SIG-M5 treated with dmso at 0.1 percent for 504 hours (cell line): ENCODE measurements at regions not wholly inside any gene's neighbourhood (a gene's known extent, or its start where the extent isn't known, plus 50 kb on each side); places are given as distances from the start of the nearest gene placed in this dataset.

Source experiments
- DNase-seq: peaks from one replicate; lab custom pipeline; 2025; ENCODE audit not compliant: unreplicated experiment; lab: John Stamatoyannopoulos, UW

DNA sequence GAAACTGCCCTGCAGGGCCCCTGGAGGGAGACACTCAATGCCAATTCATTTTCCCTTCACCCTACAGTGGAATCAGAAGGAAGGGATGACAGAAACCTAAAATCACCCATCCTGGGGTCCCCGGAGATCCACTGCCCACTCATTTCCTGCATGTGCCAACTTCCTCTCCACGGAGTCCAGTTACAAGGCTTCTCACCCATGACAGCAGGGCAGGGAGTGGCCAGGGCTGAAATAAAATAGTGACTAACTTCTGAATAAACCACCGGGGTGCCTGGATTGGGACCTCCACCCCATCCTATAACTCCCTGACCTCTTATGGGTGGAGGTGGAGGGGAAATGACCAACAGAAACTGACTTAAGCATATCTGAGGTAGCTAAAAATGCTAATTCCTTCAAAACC lies 362.3 kb downstream of the MAFB start:
- no peak for DNase-seq

DNA sequence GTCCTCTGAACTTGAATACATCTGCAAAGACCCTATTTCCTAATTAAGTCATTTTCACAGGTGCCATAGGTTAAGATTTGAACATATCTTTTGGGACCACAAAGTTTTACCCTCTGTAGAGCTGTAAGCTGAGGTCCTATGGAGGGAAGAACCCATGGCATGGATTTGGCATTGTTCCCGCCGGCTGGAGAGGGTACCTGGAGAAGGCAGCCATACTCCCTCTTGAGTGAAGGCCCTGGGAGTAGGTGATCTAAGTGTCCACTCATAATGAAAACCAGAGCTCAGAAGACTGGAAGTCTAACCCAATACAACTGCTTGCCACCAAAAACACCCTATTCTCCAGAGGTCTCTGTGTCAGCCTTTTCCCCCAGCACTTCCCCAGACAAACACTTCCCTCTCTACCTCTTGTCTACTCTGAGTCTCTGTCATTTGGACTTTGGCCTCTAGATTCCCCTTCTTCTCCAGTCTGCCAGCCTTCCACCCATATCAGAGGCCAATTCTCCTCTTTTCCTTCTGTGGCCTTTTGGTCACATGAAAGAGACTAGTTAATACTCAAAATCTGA lies 363.9 kb downstream of the MAFB start:
- no peak for DNase-seq

GRCh38 chr20:40323361-40323794 lies 365.7 kb downstream of the MAFB start:
- peak; percentile 76 for DNase-seq

DNA sequence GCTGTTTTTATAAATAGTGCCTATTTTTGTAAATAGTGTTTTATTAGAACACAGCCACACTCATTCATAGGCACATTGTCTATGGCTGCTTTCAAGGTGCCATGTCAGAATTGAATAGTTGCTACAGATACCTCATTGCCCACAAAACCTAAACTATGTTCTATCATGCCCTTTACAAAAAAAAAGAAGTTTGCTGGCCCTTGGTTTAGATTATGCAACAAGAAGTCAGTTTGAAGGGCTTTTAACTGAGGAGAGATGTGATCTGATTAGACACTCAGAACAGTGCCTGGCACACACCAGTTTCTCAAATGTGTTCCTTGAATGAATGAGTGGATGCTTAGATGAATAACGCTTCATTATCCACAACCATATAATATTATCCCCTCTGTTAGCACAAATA lies 366.1 kb downstream of the MAFB start:
- DNase-seq = no peak

GRCh38 chr20:40320517-40321011 lies 368.5 kb downstream of the MAFB start:
- DNase-seq = no peak

- DNase-seq = no peak
These were observed 369.1 kb downstream of the MAFB start for GRCh38 chr20:40319741-40320516.

DNA sequence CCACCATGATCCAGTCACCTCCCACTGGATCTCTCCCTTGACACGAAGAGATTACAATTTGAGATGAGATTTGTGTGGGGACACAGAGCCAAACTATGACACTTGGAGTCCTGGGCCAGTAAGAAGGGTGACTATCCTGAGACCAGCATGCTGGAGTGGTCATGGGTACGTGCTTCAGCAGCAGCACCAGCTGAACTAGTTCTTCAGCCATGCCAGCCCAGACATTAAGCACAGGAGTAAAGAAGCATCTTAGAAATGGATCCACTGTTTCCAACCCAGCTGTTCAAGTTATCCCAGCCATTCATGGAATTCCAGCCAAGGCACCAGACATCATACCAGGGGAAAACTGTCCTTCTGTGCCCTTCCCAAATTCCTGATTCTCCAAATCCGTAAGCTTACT lies 370.0 kb downstream of the MAFB start:
- no peak for DNase-seq

- DNase-seq = no peak
These were observed 371.8 kb downstream of the MAFB start for GRCh38 chr20:40317156-40317790.

DNA sequence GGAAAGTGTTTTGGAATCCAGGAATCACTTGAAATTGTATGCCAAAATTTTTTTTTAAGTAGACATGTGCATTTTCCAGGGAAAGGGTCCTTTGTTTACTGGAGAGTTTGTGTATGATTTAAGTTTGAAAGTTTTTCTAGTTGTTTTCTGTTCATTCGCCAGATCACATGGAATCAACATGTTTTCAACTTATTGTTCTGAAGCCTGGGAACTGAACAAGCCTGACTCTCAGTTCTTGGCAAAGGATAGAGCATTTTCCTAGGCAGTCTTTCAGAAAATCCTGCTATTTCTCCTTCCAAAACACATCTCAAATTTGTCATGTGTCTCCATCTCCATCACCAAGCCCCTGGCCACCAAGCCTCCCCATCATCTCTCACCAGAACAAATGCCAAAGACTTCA lies 374.8 kb downstream of the MAFB start:
- DNase-seq = no peak

GRCh38 chr20:40313730-40314129 lies 375.3 kb downstream of the MAFB start:
- DNase-seq = no peak

- no peak for DNase-seq
These were observed 379.3 kb downstream of the MAFB start for GRCh38 chr20:40309731-40310130.

DNA sequence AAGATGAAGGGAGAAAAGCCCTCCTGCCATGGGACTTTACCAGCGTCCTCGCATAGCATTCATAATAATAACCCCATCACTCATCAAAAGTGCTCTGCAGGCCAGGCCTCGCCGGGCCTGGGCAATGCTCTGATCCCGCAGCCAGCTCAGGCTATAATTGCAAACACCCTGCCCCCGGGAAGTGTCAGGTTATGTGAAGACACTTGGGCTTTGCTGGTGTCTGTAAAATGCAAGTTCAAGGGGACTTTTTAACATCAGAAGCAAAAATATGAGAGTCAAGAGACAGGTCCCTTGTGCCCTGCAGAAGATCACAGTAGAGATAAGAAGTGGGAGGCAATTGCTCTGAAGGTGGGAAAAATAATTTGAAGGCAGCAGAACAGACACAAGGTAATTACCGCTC lies 381.0 kb downstream of the MAFB start:
- DNase-seq = no peak

DNA sequence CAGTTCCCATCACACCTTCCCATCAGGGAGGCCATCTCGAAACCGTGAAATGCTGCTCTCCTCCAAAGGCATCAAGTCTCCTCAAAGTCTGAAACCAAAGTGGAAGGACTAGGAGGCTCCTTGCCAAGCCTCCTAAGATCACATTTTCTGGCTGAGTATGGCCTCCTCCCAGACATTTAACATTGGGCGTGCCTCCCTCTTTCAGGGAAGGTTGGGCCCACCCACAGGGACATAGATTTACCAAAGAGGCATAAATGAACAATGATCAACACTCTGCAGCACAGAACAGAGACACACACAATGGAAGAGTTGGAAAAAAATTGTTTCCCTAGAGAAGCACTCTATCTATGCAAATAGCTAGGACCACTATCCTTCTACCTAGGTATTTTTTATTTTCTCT lies 381.8 kb downstream of the MAFB start:
- DNase-seq = no peak

- no peak for DNase-seq
These were observed 383.7 kb downstream of the MAFB start for GRCh38 chr20:40305303-40305702.

- no peak for DNase-seq
These were observed 384.9 kb downstream of the MAFB start for GRCh38 chr20:40304119-40304613.

DNA sequence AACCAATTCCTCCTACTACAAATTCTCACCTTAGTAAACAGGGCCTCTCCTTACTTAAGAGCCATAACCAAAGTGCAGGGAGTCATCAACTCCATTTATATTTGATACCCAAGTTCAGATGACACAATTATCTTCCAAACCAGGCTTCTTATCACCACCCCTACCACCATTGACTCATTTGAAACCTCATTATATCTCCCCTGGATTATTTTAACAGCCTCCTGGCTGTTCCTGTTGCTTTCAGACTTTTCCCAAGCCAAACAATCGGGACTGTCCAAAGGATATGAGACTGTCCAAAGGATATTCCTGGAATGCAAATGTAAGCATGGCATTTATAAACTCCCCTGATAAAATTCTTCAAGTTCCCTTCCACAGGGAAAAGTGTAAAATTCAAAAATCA lies 394.3 kb downstream of the MAFB start:
- no peak for DNase-seq

DNA sequence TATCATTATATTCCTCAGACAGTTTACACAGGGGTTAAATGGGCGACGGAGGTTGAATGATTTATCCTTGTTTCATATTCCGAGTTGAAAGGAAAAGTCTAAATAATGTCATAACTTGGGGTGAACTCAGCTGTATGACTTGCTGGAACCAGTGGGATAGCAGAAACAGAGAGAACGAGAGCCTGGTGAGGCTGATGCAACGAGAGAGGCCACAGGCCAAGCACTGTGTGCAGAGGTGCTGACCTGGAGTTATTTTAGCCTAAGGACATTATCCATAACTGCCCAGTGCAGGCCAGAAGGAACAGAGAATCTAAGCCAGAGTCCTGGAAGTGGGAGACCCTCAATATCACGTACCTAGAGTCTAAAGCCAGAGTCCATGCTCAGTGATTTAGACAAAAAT lies 394.9 kb downstream of the MAFB start:
- no peak for DNase-seq

GRCh38 chr20:40293740-40294139 lies 395.3 kb downstream of the MAFB start:
- DNase-seq = no peak

DNA sequence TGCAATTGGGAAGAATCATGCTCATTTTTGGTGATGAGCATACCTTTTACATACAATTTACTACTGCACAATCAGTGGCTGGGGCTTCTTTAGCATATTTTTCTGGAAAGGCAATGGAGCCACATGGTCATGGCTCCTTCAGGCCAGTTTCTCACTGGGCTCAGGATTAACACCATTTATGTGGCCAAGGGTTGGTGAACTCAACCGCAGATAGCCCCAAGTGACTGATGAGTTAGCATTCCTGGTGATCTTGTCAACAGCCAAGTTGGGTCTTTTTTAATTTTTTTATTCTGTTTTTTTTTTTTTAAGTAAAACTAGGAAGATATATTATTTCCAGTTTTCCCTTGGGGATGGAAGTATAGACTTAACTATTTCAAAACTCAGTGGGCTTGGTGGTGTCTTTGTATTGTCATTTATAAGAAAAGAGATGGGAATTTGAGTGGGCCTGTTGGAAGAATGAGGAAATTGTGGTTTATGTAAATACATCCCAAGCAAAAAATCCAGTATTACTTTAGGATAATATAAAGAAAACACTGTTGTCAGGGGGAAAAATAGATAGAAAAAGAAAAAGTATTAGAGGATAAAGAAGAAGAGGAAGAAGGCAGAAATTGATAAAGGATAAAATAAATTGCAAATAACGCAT lies 397.4 kb downstream of the MAFB start:
- no peak for DNase-seq

- DNase-seq = no peak
These were observed 401.4 kb downstream of the MAFB start for GRCh38 chr20:40287683-40288082.

DNA sequence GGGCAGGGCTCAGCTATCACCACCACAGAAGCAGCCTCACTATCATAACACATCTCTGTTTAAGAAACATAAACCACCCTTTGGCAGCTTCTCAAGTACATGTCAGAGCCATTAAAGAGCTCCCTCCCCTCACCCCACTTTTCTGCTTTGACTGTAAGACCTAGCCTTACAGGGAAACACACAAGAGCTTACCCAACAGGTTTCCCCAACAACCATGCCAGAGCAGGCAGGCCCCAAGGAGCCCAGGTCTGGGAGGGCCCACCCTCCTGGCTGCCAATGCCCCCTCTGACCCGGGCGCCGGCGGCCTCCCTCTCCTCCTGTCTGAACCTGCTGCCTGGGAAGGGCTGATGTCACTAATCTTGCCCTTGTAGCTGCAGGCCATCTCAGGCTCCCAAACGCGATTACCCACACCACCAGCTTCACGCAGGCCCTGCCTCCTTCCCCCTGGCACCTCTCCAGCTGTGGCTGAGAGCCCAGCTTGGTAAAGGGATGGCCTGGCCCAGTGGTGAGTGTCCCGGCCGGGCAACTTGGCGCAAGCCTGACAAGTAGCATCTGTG lies 402.0 kb downstream of the MAFB start:
- DNase-seq = no peak
